HCT116 (cell line): ENCODE measurements at regions not wholly inside any gene's neighbourhood (a gene's known extent, or its start where the extent isn't known, plus 50 kb on each side); places are given as distances from the start of the nearest gene placed in this dataset.

ENCODE experiments used
- ATAC-seq: fragments of 200-7000 bp; cut with Tn5 transposase; 2 replicates; pipeline ENCODE4 v1.9.1; 2020; ENCODE audit warnings: mild to moderate bottlenecking, moderate library complexity
- BruUV-seq: library from RNA; stranded (reverse); fragments of 400-500 nt; replicated peaks from 2 replicates; lab custom pipeline; 2021; lab: Mats Ljungman, UMichigan
- CTCF ChIA-PET: fragments of 300-600 bp; sonication (Branson Sonifier 250); formaldehyde crosslinking; loops from one replicate; lab custom pipeline; 2021; ENCODE audit warnings: antibody characterized with exemption; lab: Charles Lee
- POLR2A ChIA-PET: fragments of 300-600, 350-600 bp; sonication (Branson Sonifier 250); formaldehyde crosslinking; loops from one replicate; lab custom pipeline; 2021; ENCODE audit warnings: antibody characterized with exemption; lab: Charles Lee
- RAD21 ChIA-PET, 2 experiments: fragments of 300-600 bp; sonication (Branson Sonifier 250); formaldehyde crosslinking; loops; one replicate each; lab custom pipeline; 2023; ENCODE audit warnings: low total read pairs in 2 of 2; ENCODE audit not compliant: uncharacterized antibody in 2 of 2, unreplicated experiment in 2 of 2, low non-redundant PET in 1 of 2; lab: Charles Lee
- DNase-seq: peaks from one replicate; pipeline ENCODE4 v3.0.0-alpha.2; 2010; ENCODE audit warnings: low read depth, low spot score
- H2AFZ ChIP-seq: fragments of 200-600 bp; shearing (Covaris generic), sonication (generic); 2 replicates; pipeline ENCODE4 v1.6.1; 2017; ENCODE audit warnings: low read depth, mixed run types, mixed read lengths, antibody characterized with exemption, low read length; ENCODE audit not compliant: poor library complexity, severe bottlenecking
- H3K27ac ChIP-seq: 2 replicates; pipeline ENCODE4 v1.5.1; 2012; ENCODE audit warnings: low read depth, low read length
- H3K27me3 ChIP-seq: fragments of 200-600 bp; sonication (generic); 2 replicates; pipeline ENCODE4 v1.6.1; 2016; ENCODE audit warnings: mixed run types, low read length, mixed read lengths; ENCODE audit not compliant: insufficient read depth
- H3K36me3 ChIP-seq, 2 experiments: fragments of 200-500 bp in 1 of 2; fragments of 200-600 bp in 1 of 2; sonication (Bioruptor generic) in 1 of 2; sonication (generic) in 1 of 2; 2 replicates each; pipeline versions ENCODE4 v1.5.1 to v1.6.1; 2014 to 2016; ENCODE audit warnings: low read length in 2 of 2, inconsistent platforms in 1 of 2, mixed read lengths in 1 of 2, mixed run types in 1 of 2; ENCODE audit not compliant: insufficient read depth in 2 of 2, control insufficient read depth in 1 of 2
- H3K4me1 ChIP-seq, 2 experiments: fragments of 200-600 bp in 1 of 2; sonication (generic) in 1 of 2; 2 replicates each; pipeline versions ENCODE4 v1.5.1 to v1.6.1; 2012 to 2017; ENCODE audit warnings: low read length in 2 of 2, inconsistent platforms in 1 of 2, mild to moderate bottlenecking in 1 of 2, mixed read lengths in 1 of 2, mixed run types in 1 of 2, moderate library complexity in 1 of 2; ENCODE audit not compliant: insufficient read depth in 2 of 2, control insufficient read depth in 1 of 2
- H3K4me2 ChIP-seq: fragments of 200-600 bp; sonication (generic); 2 replicates; pipeline ENCODE4 v1.6.1; 2017; ENCODE audit warnings: mixed run types, low read length, mixed read lengths
- H3K4me3 ChIP-seq, 2 experiments: fragments of 200-600 bp in 1 of 2; sonication (generic) in 1 of 2; replicated peaks in 1 of 2; 2 replicates each; pipeline ENCODE4 v1.5.1; 2011 to 2016; ENCODE audit warnings: low read length in 2 of 2, control low read depth in 1 of 2, low read depth in 1 of 2, mild to moderate bottlenecking in 1 of 2, mixed read lengths in 1 of 2, mixed run types in 1 of 2
- H3K79me2 ChIP-seq: fragments of 200-600 bp; sonication (generic); 2 replicates; pipeline ENCODE4 v1.6.1; 2017; ENCODE audit warnings: mild to moderate bottlenecking, mixed run types, low read length, moderate library complexity, mixed read lengths; ENCODE audit not compliant: insufficient read depth
- H3K9ac ChIP-seq: fragments of 200-600 bp; sonication (generic); 2 replicates; pipeline ENCODE4 v1.6.1; 2016; ENCODE audit warnings: low read length, mixed read lengths
- H3K9me2 ChIP-seq: fragments of 200-600 bp; sonication (generic), shearing (Covaris generic); 2 replicates; pipeline ENCODE4 v1.6.1; 2017; ENCODE audit warnings: mixed run types, mild to moderate bottlenecking, moderate library complexity; ENCODE audit not compliant: insufficient read depth
- H3K9me3 ChIP-seq, 2 experiments: fragments of 200-500 bp in 1 of 2; fragments of 200-600 bp in 1 of 2; sonication (Bioruptor generic) in 1 of 2; sonication (generic) in 1 of 2; 2 replicates each; pipeline ENCODE4 v1.6.1; 2014 to 2017; ENCODE audit warnings: low read length in 2 of 2, mixed read lengths in 2 of 2, inconsistent platforms in 1 of 2, low read depth in 1 of 2, mild to moderate bottlenecking in 1 of 2, mixed run types in 1 of 2, moderate library complexity in 1 of 2; ENCODE audit not compliant: control insufficient read depth in 1 of 2, insufficient read depth in 1 of 2
- H4K20me1 ChIP-seq: fragments of 200-600 bp; sonication (generic), shearing (Covaris generic); 2 replicates; pipeline ENCODE4 v1.6.1; 2017; ENCODE audit warnings: mixed run types, mild to moderate bottlenecking, moderate library complexity; ENCODE audit not compliant: insufficient read depth
- CEBPB ChIP-seq: IDR thresholded peaks from 2 replicates; pipeline ENCODE4 v1.6.1; 2012; ENCODE audit warnings: low read depth
- EGR1 ChIP-seq: IDR thresholded peaks from 2 replicates; pipeline ENCODE4 v1.6.1; 2012; ENCODE audit warnings: low read depth
- ELF1 ChIP-seq: IDR thresholded peaks from 2 replicates; pipeline ENCODE4 v1.6.1; 2012; ENCODE audit warnings: low read depth, borderline replicate concordance
- EZH2 ChIP-seq: fragments of 200-600 bp; sonication (generic); IDR thresholded peaks from 2 replicates; pipeline ENCODE4 v1.6.1; 2017; ENCODE audit warnings: antibody characterized with exemption, mixed run types
- EZH2phosphoT487 ChIP-seq: fragments of 200-600 bp; IDR thresholded peaks from 2 replicates; pipeline ENCODE4 v1.6.1; 2018; ENCODE audit warnings: antibody characterized with exemption, borderline replicate concordance
- FOSL1 ChIP-seq: IDR thresholded peaks from 2 replicates; pipeline ENCODE4 v1.6.1; 2012; ENCODE audit warnings: low read depth
- POLR2A ChIP-seq: IDR thresholded peaks from 2 replicates; pipeline ENCODE4 v1.7.0; 2011; ENCODE audit warnings: borderline replicate concordance; ENCODE audit not compliant: insufficient read depth, insufficient read length; ENCODE audit errors: extremely low read depth
- RAD21 ChIP-seq: IDR thresholded peaks from 2 replicates; pipeline ENCODE4 v1.6.1; 2012; ENCODE audit warnings: low read depth, mild to moderate bottlenecking
- SP1 ChIP-seq: IDR thresholded peaks from 2 replicates; pipeline ENCODE4 v1.6.1; 2012; ENCODE audit warnings: low read depth
- SRF ChIP-seq: IDR thresholded peaks from 2 replicates; pipeline ENCODE4 v1.6.1; 2012; ENCODE audit warnings: low read depth
- TCF7L2 ChIP-seq: IDR thresholded peaks from 2 replicates; pipeline ENCODE4 v1.7.0; 2011; ENCODE audit warnings: borderline replicate concordance, inconsistent platforms; ENCODE audit not compliant: insufficient read depth, insufficient read length; ENCODE audit errors: extremely low read depth
- YY1 ChIP-seq: IDR thresholded peaks from 2 replicates; pipeline ENCODE4 v1.6.1; 2011; ENCODE audit warnings: low read length, low read depth, moderate library complexity, mild to moderate bottlenecking; ENCODE audit not compliant: insufficient replicate concordance; ENCODE audit errors: extremely low read depth
- ZNF274 ChIP-seq: fragments of 200-500 bp; sonication (Bioruptor generic); IDR thresholded peaks from 2 replicates; pipeline ENCODE4 v1.6.1; 2014; ENCODE audit warnings: mild to moderate bottlenecking, low read depth, low read length, inconsistent platforms
- intact Hi-C: fragments of 100-400 bp; cut with micrococcal nuclease; formaldehyde crosslinking; loops from 2 replicates; pipeline ENCODE4 v1.10.0; 2022
- TF ChIP-seq, protein P1 (sequence below): IDR thresholded peaks from 2 replicates; pipeline ENCODE4 v1.6.1; 2011; ENCODE audit warnings: mild to moderate bottlenecking, low read length, moderate library complexity; ENCODE audit not compliant: insufficient replicate concordance; ENCODE audit errors: extremely low read depth
- TF ChIP-seq, protein P2 (sequence below): IDR thresholded peaks from 2 replicates; pipeline ENCODE4 v1.6.1; 2012

DNA sequence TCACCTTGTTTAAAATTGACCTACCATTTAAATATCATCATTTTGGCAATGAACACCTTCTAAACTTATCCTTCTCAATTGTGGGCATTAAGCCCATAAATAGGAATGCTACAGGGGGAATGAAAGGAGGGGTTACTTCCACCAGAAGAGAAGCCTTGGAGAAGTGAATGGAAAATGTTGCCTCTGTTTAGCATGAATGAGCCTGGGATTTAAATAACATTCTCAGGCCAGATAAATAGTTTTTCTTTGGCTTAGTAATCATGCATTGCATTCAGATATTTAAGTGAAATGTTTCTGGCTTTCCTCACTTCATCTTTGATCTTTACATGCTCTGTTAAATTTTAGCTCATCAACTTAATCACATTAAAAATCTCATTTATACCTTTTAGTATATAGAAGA is 284.3 kb upstream of the FMN2 start:
- Histone ChIP-seq H4K20me1 (no peaks in the 10 kb centered on the region), H3K27ac (no peak overlapping the region), H3K9ac (no peak overlapping the region)
- RAD21 ChIA-PET, result no interaction called here
- TF ChIP-seq TCF7L2 (no peak), SP1 (no peak), CEBPB (no peak), YY1 (no peak)
- TF ChIP-seq, protein P1, sequence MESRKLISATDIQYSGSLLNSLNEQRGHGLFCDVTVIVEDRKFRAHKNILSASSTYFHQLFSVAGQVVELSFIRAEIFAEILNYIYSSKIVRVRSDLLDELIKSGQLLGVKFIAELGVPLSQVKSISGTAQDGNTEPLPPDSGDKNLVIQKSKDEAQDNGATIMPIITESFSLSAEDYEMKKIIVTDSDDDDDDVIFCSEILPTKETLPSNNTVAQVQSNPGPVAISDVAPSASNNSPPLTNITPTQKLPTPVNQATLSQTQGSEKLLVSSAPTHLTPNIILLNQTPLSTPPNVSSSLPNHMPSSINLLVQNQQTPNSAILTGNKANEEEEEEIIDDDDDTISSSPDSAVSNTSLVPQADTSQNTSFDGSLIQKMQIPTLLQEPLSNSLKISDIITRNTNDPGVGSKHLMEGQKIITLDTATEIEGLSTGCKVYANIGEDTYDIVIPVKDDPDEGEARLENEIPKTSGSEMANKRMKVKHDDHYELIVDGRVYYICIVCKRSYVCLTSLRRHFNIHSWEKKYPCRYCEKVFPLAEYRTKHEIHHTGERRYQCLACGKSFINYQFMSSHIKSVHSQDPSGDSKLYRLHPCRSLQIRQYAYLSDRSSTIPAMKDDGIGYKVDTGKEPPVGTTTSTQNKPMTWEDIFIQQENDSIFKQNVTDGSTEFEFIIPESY, result no peak
- TF ChIP-seq, all 23 proteins: peak for 0
- ATAC-seq (no peak), DNase-seq (no peak)
- POLR2A ChIA-PET, result no interaction called here
- no peaks in the 10 kb centered on the region for H3K79me2 ChIP-seq
- no peak overlapping the region for H2AFZ ChIP-seq
- H3K4me3 ChIP-seq, result no peak overlapping the region
- no peaks in the 10 kb centered on the region for H3K9me2 ChIP-seq
- H3K4me2 ChIP-seq, result no peak overlapping the region
- H3K27me3 ChIP-seq, result no peaks in the 10 kb centered on the region
- peaks cover 0 to 17% of the 10 kb centered on the region in 2 experiments; a peak in 2 of 4 replicates for H3K9me3 ChIP-seq
- CTCF ChIA-PET, result no interaction called here
- intact Hi-C loops, result no loop called here
- H3K4me1 ChIP-seq, result no peaks in the 10 kb centered on the region
- no TSS peak for BruUV-seq
- no peaks in the 10 kb centered on the region for H3K36me3 ChIP-seq

- POLR2A ChIA-PET, result no interaction called here
- no peak for DNase-seq
- TF ChIP-seq POLR2A, result no peak
- no peak for TF ChIP-seq SRF
- TF ChIP-seq, protein P2, sequence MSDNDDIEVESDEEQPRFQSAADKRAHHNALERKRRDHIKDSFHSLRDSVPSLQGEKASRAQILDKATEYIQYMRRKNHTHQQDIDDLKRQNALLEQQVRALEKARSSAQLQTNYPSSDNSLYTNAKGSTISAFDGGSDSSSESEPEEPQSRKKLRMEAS, result no peak
- no peak for TF ChIP-seq FOSL1
- no peak for TF ChIP-seq ELF1
- TF ChIP-seq SP1, result no peak
- TF ChIP-seq EZH2, result no peak
- TF ChIP-seq ZNF274, result no peak
- no peak for TF ChIP-seq EZH2phosphoT487
- TF ChIP-seq EGR1, result no peak
- TF ChIP-seq CEBPB, result no peak
- no peak for TF ChIP-seq RAD21
- TF ChIP-seq, protein P1, result no peak
Observed at GRCh38 chr1:239810061-239810481, 281.6 kb upstream of the FMN2 start.

More at GRCh38 chr1:239810061-239810481, 281.6 kb upstream of the FMN2 start:
- Histone ChIP-seq H3K27ac (no peak overlapping the region), H4K20me1 (no peaks in the 10 kb centered on the region), H3K79me2 (no peaks in the 10 kb centered on the region), H3K9me3 (peaks cover 0 to 12% of the 10 kb centered on the region in 2 experiments; a peak in 2 of 4 replicates), H3K4me2 (no peak overlapping the region), H3K4me3 (no peak overlapping the region), H3K9ac (no peak overlapping the region), H2AFZ (no peak overlapping the region), H3K4me1 (no peaks in the 10 kb centered on the region), H3K9me2 (no peaks in the 10 kb centered on the region), H3K27me3 (no peaks in the 10 kb centered on the region), H3K36me3 (no peaks in the 10 kb centered on the region)
- BruUV-seq, result no TSS peak
- no peak for ATAC-seq
- CTCF ChIA-PET, result no interaction called here
- intact Hi-C loops, result no loop called here
- RAD21 ChIA-PET, result no interaction called here
